Coronary artery (tissue), 2 donors: ENCODE measurements at regions not wholly inside any gene's neighbourhood (a gene's known extent, or its start where the extent isn't known, plus 50 kb on each side); places are given as distances from the start of the nearest gene placed in this dataset.

Experiments
- DNase-seq: peaks from one replicate; pipeline ENCODE4 v3.0.0-alpha.2; 2017; ENCODE audit warnings: low spot score
- H3K27ac ChIP-seq, 2 donors: fragments of 200-600 bp; sonication (generic); one replicate each; pipeline ENCODE4 v1.5.1; 2016 to 2019
- H3K4me3 ChIP-seq: fragments of 200-600 bp; sonication (generic); 2 replicates; pipeline ENCODE4 v1.5.1; 2016; ENCODE audit warnings: mild to moderate bottlenecking, moderate library complexity
- CTCF ChIP-seq: fragments of 200-600 bp; sonication (generic); IDR thresholded peaks from one replicate; pipeline ENCODE4 v1.5.1; 2019; ENCODE audit warnings: antibody characterized with exemption

GRCh38 chr6:152863618-152864326, 113.2 kb downstream of the VIP start:
- peak; percentile 38 for TF ChIP-seq CTCF
- H3K4me3 ChIP-seq: no peak overlapping the region
- no peak for DNase-seq
- no peak overlapping the region for H3K27ac ChIP-seq

GRCh38 chr6:152874267-152874666, 108.6 kb downstream of the FBXO5 start:
- no peak for DNase-seq
- no peak overlapping the region for H3K4me3 ChIP-seq
- no peak overlapping the region for H3K27ac ChIP-seq
- no peak for TF ChIP-seq CTCF

- H3K27ac ChIP-seq: no peak overlapping the region
- no peak for TF ChIP-seq CTCF
- no peak overlapping the region for H3K4me3 ChIP-seq
- no peak for DNase-seq
These were observed 107.8 kb downstream of the FBXO5 start for GRCh38 chr6:152874846-152875568.

GRCh38 chr6:152879681-152880080, 103.2 kb downstream of the FBXO5 start:
- no peak for DNase-seq
- no peak overlapping the region for H3K4me3 ChIP-seq
- no peak for TF ChIP-seq CTCF
- H3K27ac ChIP-seq: no peak overlapping the region

GRCh38 chr6:152893187-152893586, 89.7 kb downstream of the FBXO5 start:
- Histone ChIP-seq H3K4me3 (no peak overlapping the region), H3K27ac (no peak overlapping the region)
- TF ChIP-seq CTCF: no peak
- no peak for DNase-seq

- no peak for TF ChIP-seq CTCF
- Histone ChIP-seq H3K27ac (no peak overlapping the region), H3K4me3 (no peak overlapping the region)
- no peak for DNase-seq
These were observed 85.9 kb downstream of the FBXO5 start for GRCh38 chr6:152896923-152897322.
